Endodermal cell (in vitro differentiated cells): ENCODE measurements at regions not wholly inside any gene's neighbourhood (a gene's known extent, or its start where the extent isn't known, plus 50 kb on each side); places are given as distances from the start of the nearest gene placed in this dataset.

ENCODE experiments used
- DNase-seq: peaks from one replicate; pipeline ENCODE4 v3.0.0-alpha.2; 2017
- H3K27ac ChIP-seq: 2 replicates; pipeline ENCODE4 v1.5.1; 2013; ENCODE audit warnings: mild to moderate bottlenecking, low read depth, low read length, moderate library complexity
- H3K27me3 ChIP-seq: 2 replicates; pipeline ENCODE4 v1.6.1; 2013; ENCODE audit warnings: mild to moderate bottlenecking, low read length, moderate library complexity; ENCODE audit not compliant: insufficient read depth, control insufficient read depth, poor library complexity, severe bottlenecking
- H3K36me3 ChIP-seq: 2 replicates; pipeline ENCODE4 v1.7.0; 2013; ENCODE audit warnings: mild to moderate bottlenecking, low read length, moderate library complexity; ENCODE audit not compliant: control insufficient read depth, insufficient read depth
- H3K4me1 ChIP-seq: one replicate; pipeline ENCODE4 v1.7.0; 2013; ENCODE audit warnings: low read length; ENCODE audit not compliant: control insufficient read depth, insufficient read depth
- H3K4me3 ChIP-seq: 2 replicates; pipeline ENCODE4 v1.5.1; 2013; ENCODE audit warnings: mild to moderate bottlenecking, low read length, moderate library complexity
- H3K9ac ChIP-seq: 2 replicates; pipeline ENCODE4 v1.6.1; 2013; ENCODE audit warnings: mild to moderate bottlenecking, low read length, moderate library complexity; ENCODE audit not compliant: poor library complexity, severe bottlenecking; ENCODE audit errors: extremely low read depth
- H3K9me3 ChIP-seq: 2 replicates; pipeline ENCODE4 v1.6.1; 2013; ENCODE audit warnings: mild to moderate bottlenecking, low read length, moderate library complexity; ENCODE audit not compliant: control insufficient read depth
- H3K27ac Mint-ChIP-seq: 2 replicates; pipeline ENCODE4 v1.8.0; 2020; ENCODE audit warnings: mixed read lengths
- H3K27me3 Mint-ChIP-seq: 2 replicates; pipeline ENCODE4 v1.8.0; 2021; ENCODE audit warnings: mild to moderate bottlenecking, mixed read lengths; ENCODE audit not compliant: insufficient read depth
- H3K36me3 Mint-ChIP-seq: 2 replicates; pipeline ENCODE4 v1.8.0; 2020; ENCODE audit warnings: low read depth, mixed read lengths
- H3K4me1 Mint-ChIP-seq: 2 replicates; pipeline ENCODE4 v1.8.0; 2020; ENCODE audit warnings: mixed read lengths
- H3K4me3 Mint-ChIP-seq: 2 replicates; pipeline ENCODE4 v1.8.0; 2020; ENCODE audit warnings: mild to moderate bottlenecking, moderate library complexity, mixed read lengths
- H3K9me3 Mint-ChIP-seq: 2 replicates; pipeline ENCODE4 v1.8.0; 2020; ENCODE audit warnings: mild to moderate bottlenecking, mixed read lengths
- CTCF ChIP-seq: fragments of 200-600 bp; sonication (generic); conservative IDR thresholded peaks from 2 replicates; pipeline ENCODE4 v1.5.0; 2021; ENCODE audit warnings: antibody characterized with exemption, mild to moderate bottlenecking
- WGBS, 2 experiments: methylation state at CpG; one replicate each; pipeline versions ENCODE4 v1.1.5 to v1.1.7; 2013; ENCODE audit warnings: missing lambda C conversion rate in 2 of 2, mixed read lengths in 1 of 2; ENCODE audit not compliant: insufficient coverage in 1 of 2, insufficient read length in 1 of 2; 5-methylcytosine and 5-hydroxymethylcytosine counted together

GRCh38 chr15:35596285-35596684 lies 50.3 kb upstream of the DPH6 start:
- WGBS, 2 experiments: 100% methylated on average over 1 of the region's 1 CpG; no CpG with 5 or more reads in 1 of the 2 experiments
- Mint-ChIP-seq H3K27me3 (no peaks in the 10 kb centered on the region), H3K4me3 (no peak overlapping the region)

DNA sequence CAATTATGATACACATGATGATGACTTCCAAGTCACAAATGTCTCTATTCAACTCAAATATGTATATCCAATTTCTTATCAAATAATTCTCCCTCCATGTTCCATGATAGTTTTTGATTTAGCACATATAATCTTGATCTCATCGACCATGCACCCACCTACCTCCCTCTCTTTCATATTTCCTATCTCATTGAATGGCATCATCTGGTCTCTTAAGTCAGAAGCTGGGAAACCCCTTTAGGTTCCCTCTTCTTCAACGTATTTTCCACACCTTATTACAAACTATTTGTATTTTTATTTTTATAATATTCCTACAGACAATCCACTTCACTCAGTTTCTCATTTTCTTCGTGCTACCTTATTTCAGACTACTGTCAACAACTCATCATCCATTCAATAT lies 56.9 kb upstream of the DPH6 start:
- DNase-seq: no peak
- no peak for TF ChIP-seq CTCF
- H3K36me3 ChIP-seq: no peaks in the 10 kb centered on the region
- peaks cover 2% of the 10 kb centered on the region for H3K9me3 Mint-ChIP-seq
- no peaks in the 10 kb centered on the region for H3K9me3 ChIP-seq
- no peak overlapping the region for H3K27ac ChIP-seq
- no peaks in the 10 kb centered on the region for H3K27me3 Mint-ChIP-seq
- H3K36me3 Mint-ChIP-seq: no peaks in the 10 kb centered on the region
- H3K4me1 ChIP-seq: no peaks in the 10 kb centered on the region
- H3K4me1 Mint-ChIP-seq: no peaks in the 10 kb centered on the region
- no peak overlapping the region for H3K9ac ChIP-seq
- 86 to 93% methylated on average over 2 to 3 of the region's 3 CpGs for WGBS, 2 experiments
- no peak overlapping the region for H3K4me3 Mint-ChIP-seq
- no peak overlapping the region for H3K27ac Mint-ChIP-seq
- no peaks in the 10 kb centered on the region for H3K27me3 ChIP-seq
- no peak overlapping the region for H3K4me3 ChIP-seq

More at GRCh38 chr15:35596285-35596684, 50.3 kb upstream of the DPH6 start:
- Histone ChIP-seq H3K9me3 (peaks cover 7% of the 10 kb centered on the region), H3K36me3 (no peaks in the 10 kb centered on the region), H3K27ac (no peak overlapping the region), H3K4me1 (no peaks in the 10 kb centered on the region), H3K4me3 (no peak overlapping the region), H3K9ac (no peak overlapping the region), H3K27me3 (no peaks in the 10 kb centered on the region)
- no peak for TF ChIP-seq CTCF
- H3K9me3 Mint-ChIP-seq: peaks cover 8% of the 10 kb centered on the region
- no peaks in the 10 kb centered on the region for H3K36me3 Mint-ChIP-seq
- no peak for DNase-seq
- no peak overlapping the region for H3K27ac Mint-ChIP-seq
- H3K4me1 Mint-ChIP-seq: no peaks in the 10 kb centered on the region

DNA sequence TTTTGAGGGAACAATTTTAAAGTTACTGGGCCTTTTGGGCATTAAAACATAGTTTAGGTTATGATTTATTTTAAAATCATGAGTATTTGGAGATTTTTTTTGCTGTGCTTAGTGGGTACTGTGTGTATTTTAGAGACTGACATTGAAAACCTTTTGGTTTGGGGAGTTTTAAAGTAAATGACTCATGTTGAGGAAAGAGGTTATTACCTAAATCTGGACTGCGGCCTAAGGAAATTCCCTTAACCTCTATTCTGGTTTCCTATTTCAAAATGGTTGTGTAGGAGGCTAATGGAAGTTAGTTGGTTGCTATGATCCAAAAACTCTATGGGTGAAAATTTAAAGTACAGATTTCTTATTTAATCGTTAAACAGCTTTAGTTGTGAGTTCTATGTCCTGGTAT lies 57.3 kb upstream of the DPH6 start:
- no peak overlapping the region for H3K27ac ChIP-seq
- DNase-seq: no peak
- H3K27ac Mint-ChIP-seq: no peak overlapping the region
- peaks cover 2% of the 10 kb centered on the region for H3K9me3 Mint-ChIP-seq
- no peaks in the 10 kb centered on the region for H3K27me3 Mint-ChIP-seq
- no peaks in the 10 kb centered on the region for H3K4me1 ChIP-seq
- no peak overlapping the region for H3K4me3 ChIP-seq
- no peaks in the 10 kb centered on the region for H3K9me3 ChIP-seq
- 83% methylated on average over 2 of the region's 2 CpGs; no CpG with 5 or more reads in 1 of the 2 experiments for WGBS, 2 experiments
- no peak overlapping the region for H3K4me3 Mint-ChIP-seq
- no peaks in the 10 kb centered on the region for H3K36me3 ChIP-seq
- no peaks in the 10 kb centered on the region for H3K4me1 Mint-ChIP-seq
- no peak overlapping the region for H3K9ac ChIP-seq
- no peaks in the 10 kb centered on the region for H3K36me3 Mint-ChIP-seq
- no peaks in the 10 kb centered on the region for H3K27me3 ChIP-seq
- no peak for TF ChIP-seq CTCF
